ENCODE measurements at regions not wholly inside any gene's neighbourhood (a gene's known extent, or its start where the extent isn't known, plus 50 kb on each side); places are given as distances from the start of the nearest gene placed in this dataset.

DNA sequence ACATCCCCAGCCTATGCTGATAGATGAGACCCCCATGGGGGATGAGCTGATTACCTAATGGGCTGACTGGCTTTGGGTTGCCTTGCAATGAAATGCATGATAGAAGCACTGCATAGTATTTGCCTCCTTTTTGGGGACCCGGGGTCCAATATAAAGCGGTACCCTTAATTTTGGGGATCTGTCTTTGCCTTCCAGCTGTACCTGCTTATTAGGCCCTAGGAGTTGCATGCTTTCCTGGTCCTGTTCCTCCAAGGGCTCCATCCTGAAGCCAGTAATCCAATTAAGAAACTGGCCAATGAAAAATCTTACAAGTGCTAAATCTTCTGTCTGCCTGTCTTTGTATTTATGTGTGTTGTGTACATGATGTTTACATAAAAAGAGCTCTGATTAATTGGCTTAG, 791.6 kb downstream of the TRIML1 start:
- TF ChIP-seq, protein P1, sequence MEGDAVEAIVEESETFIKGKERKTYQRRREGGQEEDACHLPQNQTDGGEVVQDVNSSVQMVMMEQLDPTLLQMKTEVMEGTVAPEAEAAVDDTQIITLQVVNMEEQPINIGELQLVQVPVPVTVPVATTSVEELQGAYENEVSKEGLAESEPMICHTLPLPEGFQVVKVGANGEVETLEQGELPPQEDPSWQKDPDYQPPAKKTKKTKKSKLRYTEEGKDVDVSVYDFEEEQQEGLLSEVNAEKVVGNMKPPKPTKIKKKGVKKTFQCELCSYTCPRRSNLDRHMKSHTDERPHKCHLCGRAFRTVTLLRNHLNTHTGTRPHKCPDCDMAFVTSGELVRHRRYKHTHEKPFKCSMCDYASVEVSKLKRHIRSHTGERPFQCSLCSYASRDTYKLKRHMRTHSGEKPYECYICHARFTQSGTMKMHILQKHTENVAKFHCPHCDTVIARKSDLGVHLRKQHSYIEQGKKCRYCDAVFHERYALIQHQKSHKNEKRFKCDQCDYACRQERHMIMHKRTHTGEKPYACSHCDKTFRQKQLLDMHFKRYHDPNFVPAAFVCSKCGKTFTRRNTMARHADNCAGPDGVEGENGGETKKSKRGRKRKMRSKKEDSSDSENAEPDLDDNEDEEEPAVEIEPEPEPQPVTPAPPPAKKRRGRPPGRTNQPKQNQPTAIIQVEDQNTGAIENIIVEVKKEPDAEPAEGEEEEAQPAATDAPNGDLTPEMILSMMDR (IDR thresholded peaks at IDR 0.05; ENCODE audit: unreplicated experiment in 3 of 3): no peak
- Mint-ChIP-seq H3K36me3 (ENCODE audit: low read depth) (peaks cover 4% of the 10 kb centered on the region), H3K9me3 (peaks cover 34% of the 10 kb centered on the region), H3K4me1 (no peaks in the 10 kb centered on the region), H3K27ac (no peak overlapping the region), H3K27me3 (ENCODE audit: low read depth) (no peaks in the 10 kb centered on the region), H3K4me3 (no peak overlapping the region)

DNA sequence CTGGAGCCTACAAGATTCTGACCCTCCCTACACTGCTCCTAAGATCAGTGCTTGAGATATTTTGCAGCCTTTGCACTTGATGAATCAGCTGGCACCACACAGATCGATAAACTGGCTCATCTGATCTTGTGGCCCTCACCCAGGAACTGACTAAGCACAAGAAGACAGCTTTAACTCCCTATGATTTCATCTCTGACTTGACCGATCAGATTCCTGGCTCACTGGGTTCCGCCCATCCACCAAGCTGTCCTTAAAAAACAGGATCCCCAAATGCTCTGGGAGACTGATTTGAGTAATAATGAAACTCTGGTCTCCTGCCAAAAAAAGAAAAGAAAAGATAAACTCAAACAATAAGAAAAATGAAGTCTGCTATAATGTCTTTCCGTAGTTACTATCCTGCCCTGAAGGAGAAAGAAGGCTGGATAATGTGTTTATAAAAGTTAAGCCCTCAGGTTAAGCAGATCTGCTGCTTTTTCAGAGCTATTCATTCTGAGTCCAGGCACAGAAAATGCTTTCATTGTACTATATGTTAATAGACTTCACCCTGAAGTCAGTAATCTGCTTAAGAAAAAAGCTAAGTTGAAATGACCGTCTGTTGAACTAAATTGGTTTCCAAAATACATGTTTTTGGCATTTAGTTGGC, 795.2 kb downstream of the TRIML1 start:
- TF ChIP-seq, protein P1 (IDR thresholded peaks at IDR 0.05; ENCODE audit: unreplicated experiment in 3 of 3): no peak
- H3K27me3 Mint-ChIP-seq (ENCODE audit: low read depth): no peaks in the 10 kb centered on the region
- peaks cover 25% of the 10 kb centered on the region for H3K9me3 Mint-ChIP-seq
- no peak overlapping the region for H3K27ac Mint-ChIP-seq
- peaks cover 4% of the 10 kb centered on the region for H3K36me3 Mint-ChIP-seq (ENCODE audit: low read depth)
- no peaks in the 10 kb centered on the region for H3K4me1 Mint-ChIP-seq
- no peak overlapping the region for H3K4me3 Mint-ChIP-seq

DNA sequence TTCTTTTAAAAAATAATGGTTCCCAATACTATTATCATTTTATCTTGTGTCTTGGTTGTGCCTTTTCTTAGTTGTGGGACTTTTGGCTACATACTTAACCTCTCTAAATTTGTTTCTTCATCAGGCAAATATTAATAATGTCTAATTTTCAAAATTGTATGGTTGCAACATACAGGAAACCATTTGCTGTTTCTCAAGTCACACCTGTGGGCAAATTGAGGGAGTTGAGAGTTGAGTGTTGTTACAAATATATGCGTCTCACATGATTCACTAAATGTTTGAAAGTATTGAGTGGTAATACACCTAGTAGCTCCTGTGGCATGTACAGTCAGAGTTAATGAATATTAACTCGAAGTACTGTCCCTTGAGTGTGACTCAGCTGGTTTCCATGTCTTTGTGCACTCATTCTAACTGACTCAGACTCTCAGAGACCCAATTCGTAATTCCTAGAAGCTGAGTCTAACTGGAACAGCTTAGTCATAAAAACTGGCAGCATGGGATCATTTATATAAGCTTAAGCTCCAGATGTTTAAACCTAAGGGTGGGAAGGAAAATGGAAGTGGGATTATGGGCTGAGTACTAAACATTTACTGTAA, 802.4 kb downstream of the TRIML1 start:
- no peaks in the 10 kb centered on the region for H3K27me3 Mint-ChIP-seq (ENCODE audit: low read depth)
- H3K4me1 Mint-ChIP-seq: no peaks in the 10 kb centered on the region
- TF ChIP-seq, protein P1 (IDR thresholded peaks at IDR 0.05; ENCODE audit: unreplicated experiment in 3 of 3): no peak
- peaks cover 3% of the 10 kb centered on the region for H3K9me3 Mint-ChIP-seq
- H3K36me3 Mint-ChIP-seq (ENCODE audit: low read depth): no peaks in the 10 kb centered on the region
- H3K27ac Mint-ChIP-seq: no peak overlapping the region
- H3K4me3 Mint-ChIP-seq: no peak overlapping the region

DNA sequence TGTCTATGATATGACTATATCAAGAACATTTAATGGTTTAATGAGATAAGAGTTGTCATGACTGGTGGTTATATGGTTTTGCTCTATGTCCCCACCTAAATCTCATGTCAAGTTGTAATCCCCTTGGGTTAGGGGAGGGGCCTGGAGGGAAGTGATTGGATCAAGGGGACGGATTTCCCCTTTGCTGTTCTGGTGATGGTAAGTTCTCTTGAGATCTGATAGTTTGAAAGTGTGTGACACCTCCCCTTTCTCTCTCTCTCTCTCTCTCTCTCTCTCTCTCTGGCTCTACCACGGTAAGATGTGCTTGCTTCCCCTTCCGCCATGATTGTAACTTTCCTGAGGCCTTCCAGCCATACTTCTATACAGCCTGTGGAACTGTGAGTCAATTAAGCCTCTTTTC, 803.4 kb downstream of the TRIML1 start:
- Mint-ChIP-seq H3K9me3 (peaks cover 3% of the 10 kb centered on the region), H3K4me1 (no peaks in the 10 kb centered on the region), H3K36me3 (ENCODE audit: low read depth) (no peaks in the 10 kb centered on the region), H3K4me3 (no peak overlapping the region), H3K27me3 (ENCODE audit: low read depth) (no peaks in the 10 kb centered on the region), H3K27ac (no peak overlapping the region)
- TF ChIP-seq, protein P1 (IDR thresholded peaks at IDR 0.05; ENCODE audit: unreplicated experiment in 3 of 3): no peak

DNA sequence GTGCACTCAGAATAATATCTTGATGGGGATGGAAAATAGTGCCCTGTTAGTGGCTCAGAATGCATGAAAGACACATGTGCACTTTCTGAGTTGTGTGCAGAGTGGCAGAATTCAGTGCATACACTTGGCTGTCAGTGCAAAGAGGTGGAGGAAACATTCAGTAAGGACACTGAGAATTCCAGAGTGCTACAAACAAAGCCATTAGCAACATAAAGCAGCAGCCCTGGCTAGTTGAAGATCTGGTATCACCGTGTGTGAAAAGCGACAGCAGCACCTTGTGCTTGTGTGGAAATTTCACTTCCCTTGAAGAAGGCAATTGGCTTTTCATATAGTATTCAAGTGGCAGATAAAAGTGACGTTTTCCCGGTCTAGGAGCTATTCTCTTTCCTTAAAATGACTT, 810.4 kb downstream of the TRIML1 start:
- no peaks in the 10 kb centered on the region for H3K36me3 Mint-ChIP-seq (ENCODE audit: low read depth)
- no peak overlapping the region for H3K27ac Mint-ChIP-seq
- H3K27me3 Mint-ChIP-seq (ENCODE audit: low read depth): no peaks in the 10 kb centered on the region

More for the DNA sequence above, 810.4 kb downstream of the TRIML1 start:
- TF ChIP-seq, protein P1 (IDR thresholded peaks at IDR 0.05; ENCODE audit: unreplicated experiment in 3 of 3): no peak
- Mint-ChIP-seq H3K9me3 (peaks cover 3% of the 10 kb centered on the region), H3K4me1 (no peaks in the 10 kb centered on the region), H3K4me3 (no peak overlapping the region)

All from nephron (organoid).